B cell (primary cell): ENCODE measurements at regions not wholly inside any gene's neighbourhood (a gene's known extent, or its start where the extent isn't known, plus 50 kb on each side); places are given as distances from the start of the nearest gene placed in this dataset.
A peak's percentile ranks its signal among the peaks of the same experiment; 100 is the strongest.

ENCODE experiments used
- ATAC-seq: fragments of 200-7000 bp; cut with Tn5 transposase; one replicate; pipeline ENCODE4 v1.10.0; 2021; ENCODE audit warnings: low read depth, mild to moderate bottlenecking, moderate number of reproducible peaks, moderate library complexity
- CTCF ChIA-PET: fragments of 350-600 bp; sonication (Branson Sonifier 250); formaldehyde crosslinking; loops from one replicate; lab custom pipeline; 2021; ENCODE audit warnings: antibody characterized with exemption, inconsistent platforms; lab: Charles Lee
- POLR2A ChIA-PET: fragments of 350-600 bp; sonication (Branson Sonifier 250); formaldehyde crosslinking; loops from one replicate; lab custom pipeline; 2021; ENCODE audit warnings: antibody characterized with exemption; lab: Charles Lee
- DNase-seq: peaks from one replicate; pipeline ENCODE4 v3.0.0; 2013
- H2AFZ ChIP-seq: 2 replicates; pipeline ENCODE4 v1.6.1; 2012; ENCODE audit warnings: mild to moderate bottlenecking, low read depth, low read length; ENCODE audit not compliant: insufficient read depth, poor library complexity, severe bottlenecking
- H3K27ac ChIP-seq, 2 donors: 1 replicate in 1 of 2; 2 replicates in 1 of 2; pipeline ENCODE4 v1.5.1; 2012 to 2013; ENCODE audit warnings: low read length in 2 of 2, mild to moderate bottlenecking in 2 of 2, moderate library complexity in 1 of 2
- H3K27me3 ChIP-seq, 4 experiments: fragments of 200-600 bp in 1 of 4; sonication (generic) in 1 of 4; replicated peaks in 1 of 4; 1 replicate in 2 of 4; 2 replicates in 2 of 4; pipeline versions ENCODE4 v1.6.1 to v1.7.0; 2013 to 2016; ENCODE audit warnings: low read length in 3 of 4, mild to moderate bottlenecking in 2 of 4, mixed read lengths in 1 of 4, moderate library complexity in 1 of 4; ENCODE audit not compliant: insufficient read depth in 4 of 4, control insufficient read depth in 3 of 4; ENCODE audit errors: control extremely low read depth in 1 of 4
- H3K36me3 ChIP-seq, 2 experiments: replicated peaks in 1 of 2; 1 replicate in 1 of 2; 2 replicates in 1 of 2; pipeline versions ENCODE4 v1.6.1 to v1.7.1; 2013; ENCODE audit warnings: low read length in 1 of 2; ENCODE audit not compliant: insufficient read depth in 2 of 2, control insufficient read depth in 1 of 2; ENCODE audit errors: control extremely low read depth in 1 of 2, extremely low read depth in 1 of 2
- H3K4me1 ChIP-seq, 2 donors: fragments of 200-600 bp in 1 of 2; sonication (generic) in 1 of 2; 1 replicate in 1 of 2; 2 replicates in 1 of 2; pipeline versions ENCODE4 v1.5.1 to v1.6.1; 2013 to 2017; ENCODE audit warnings: low read length in 2 of 2; ENCODE audit not compliant: control insufficient read depth in 2 of 2, insufficient read depth in 2 of 2
- H3K4me2 ChIP-seq: replicated peaks from 2 replicates; pipeline ENCODE3; 2012; ENCODE audit warnings: mild to moderate bottlenecking, low read depth, low read length; ENCODE audit not compliant: poor library complexity, severe bottlenecking
- H3K4me3 ChIP-seq, 5 experiments: fragments of 200-600 bp in 1 of 5; sonication (generic) in 1 of 5; 1 replicate in 3 of 5; 2 replicates in 2 of 5; pipeline versions ENCODE4 v1.5.1 to v1.7.0; 2011 to 2016; ENCODE audit warnings: low read length in 4 of 5, mild to moderate bottlenecking in 4 of 5, low read depth in 2 of 5, control low read depth in 1 of 5, moderate library complexity in 1 of 5; ENCODE audit not compliant: insufficient read depth in 1 of 5; ENCODE audit errors: control extremely low read depth in 1 of 5, extremely low read depth in 1 of 5
- H3K79me2 ChIP-seq: fragments of 200-600 bp; sonication (generic); one replicate; pipeline ENCODE4 v1.6.0; 2016; ENCODE audit warnings: low read length; ENCODE audit not compliant: control insufficient read depth, insufficient read depth
- H3K9ac ChIP-seq: fragments of 200-600 bp; sonication (generic); 2 replicates; pipeline ENCODE4 v1.6.1; 2017; ENCODE audit warnings: mild to moderate bottlenecking, low read length, moderate library complexity
- H3K9me3 ChIP-seq, 3 donors: one replicate each; pipeline versions ENCODE4 v1.6.1 to v1.7.1; 2013; ENCODE audit warnings: low read length in 2 of 3; ENCODE audit not compliant: control insufficient read depth in 2 of 3, insufficient read depth in 1 of 3; ENCODE audit errors: control extremely low read depth in 1 of 3
- H4K20me1 ChIP-seq: 2 replicates; pipeline ENCODE4 v1.6.0; 2012; ENCODE audit warnings: mild to moderate bottlenecking, low read length; ENCODE audit not compliant: insufficient read depth, control insufficient read depth, poor library complexity, severe bottlenecking
- H3K27ac Mint-ChIP-seq: one replicate; pipeline ENCODE4 v1.8.0; 2021; ENCODE audit warnings: mixed read lengths
- H3K27me3 Mint-ChIP-seq: one replicate; pipeline ENCODE4 v1.8.0; 2021; ENCODE audit warnings: mixed read lengths
- H3K4me1 Mint-ChIP-seq: one replicate; pipeline ENCODE4 v1.8.0; 2021; ENCODE audit warnings: mixed read lengths
- H3K4me3 Mint-ChIP-seq: one replicate; pipeline ENCODE4 v1.8.0; 2021; ENCODE audit warnings: mixed read lengths
- H3K9me3 Mint-ChIP-seq: one replicate; pipeline ENCODE4 v1.8.0; 2022; ENCODE audit warnings: mixed read lengths; ENCODE audit not compliant: insufficient read depth
- EZH2 ChIP-seq: IDR thresholded peaks from 2 replicates; pipeline ENCODE4 v1.6.1; 2012; ENCODE audit warnings: borderline replicate concordance, low read depth, mild to moderate bottlenecking, moderate library complexity, low read length; ENCODE audit not compliant: insufficient read depth, poor library complexity, severe bottlenecking
- WGBS: methylation state at CpG from one replicate; pipeline ENCODE4 v1.1.5; 2013; ENCODE audit warnings: missing lambda C conversion rate; ENCODE audit not compliant: insufficient coverage; 5-methylcytosine and 5-hydroxymethylcytosine counted together
- intact Hi-C: fragments of 100-400 bp; cut with micrococcal nuclease; formaldehyde crosslinking; loops from one replicate; pipeline ENCODE4 v1.10.0; 2022
- TF ChIP-seq, protein P1 (sequence below): fragments of 200-600 bp; IDR thresholded peaks from one replicate; pipeline ENCODE4 v1.8.0; 2022; ENCODE audit warnings: antibody characterized with exemption, mild to moderate bottlenecking

DNA sequence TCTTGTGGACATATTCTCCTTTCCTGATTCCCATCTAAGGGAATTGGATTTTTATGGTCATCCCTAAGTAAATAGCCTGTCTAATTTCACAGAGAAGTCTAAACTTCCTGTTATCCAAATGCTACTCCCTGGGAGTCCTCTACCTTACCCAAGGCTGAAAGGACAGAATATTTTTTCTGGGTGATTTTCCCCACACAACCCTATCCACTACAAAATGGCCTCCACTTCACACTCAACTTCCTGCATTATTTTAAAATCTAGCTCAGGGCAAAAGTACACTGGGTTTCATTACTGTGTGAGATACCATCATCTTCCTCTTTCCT is 77.5 kb upstream of the ABI3BP start:
- ATAC-seq (no peak), DNase-seq (no peak)
- Mint-ChIP-seq H3K27ac (no peak overlapping the region), H3K27me3 (peaks cover 10% of the 10 kb centered on the region), H3K4me1 (no peaks in the 10 kb centered on the region), H3K9me3 (no peaks in the 10 kb centered on the region), H3K4me3 (no peak overlapping the region)
- Histone ChIP-seq H3K36me3 (no peaks in the 10 kb centered on the region), H3K4me2 (no peak overlapping the region), H3K27ac (no peak overlapping the region), H3K79me2 (no peaks in the 10 kb centered on the region), H3K27me3 (peaks cover 0 to 6% (median 0%) of the 10 kb centered on the region in 4 experiments), H3K9ac (no peak overlapping the region), H4K20me1 (no peaks in the 10 kb centered on the region), H3K4me3 (no peak overlapping the region), H2AFZ (no peak overlapping the region), H3K9me3 (no peaks in the 10 kb centered on the region), H3K4me1 (no peaks in the 10 kb centered on the region)
- intact Hi-C loops, result loop anchor here (5.0 kb wide), 1 partner anchor 567 kb away; no protein-coding TSS in a partner anchor
- POLR2A ChIA-PET, result no interaction called here
- TF ChIP-seq EZH2, result no peak
- TF ChIP-seq, protein P1, sequence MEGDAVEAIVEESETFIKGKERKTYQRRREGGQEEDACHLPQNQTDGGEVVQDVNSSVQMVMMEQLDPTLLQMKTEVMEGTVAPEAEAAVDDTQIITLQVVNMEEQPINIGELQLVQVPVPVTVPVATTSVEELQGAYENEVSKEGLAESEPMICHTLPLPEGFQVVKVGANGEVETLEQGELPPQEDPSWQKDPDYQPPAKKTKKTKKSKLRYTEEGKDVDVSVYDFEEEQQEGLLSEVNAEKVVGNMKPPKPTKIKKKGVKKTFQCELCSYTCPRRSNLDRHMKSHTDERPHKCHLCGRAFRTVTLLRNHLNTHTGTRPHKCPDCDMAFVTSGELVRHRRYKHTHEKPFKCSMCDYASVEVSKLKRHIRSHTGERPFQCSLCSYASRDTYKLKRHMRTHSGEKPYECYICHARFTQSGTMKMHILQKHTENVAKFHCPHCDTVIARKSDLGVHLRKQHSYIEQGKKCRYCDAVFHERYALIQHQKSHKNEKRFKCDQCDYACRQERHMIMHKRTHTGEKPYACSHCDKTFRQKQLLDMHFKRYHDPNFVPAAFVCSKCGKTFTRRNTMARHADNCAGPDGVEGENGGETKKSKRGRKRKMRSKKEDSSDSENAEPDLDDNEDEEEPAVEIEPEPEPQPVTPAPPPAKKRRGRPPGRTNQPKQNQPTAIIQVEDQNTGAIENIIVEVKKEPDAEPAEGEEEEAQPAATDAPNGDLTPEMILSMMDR, result no peak
- CTCF ChIA-PET, result interaction anchor here (1.0 to 1.6 kb wide), 2 partner anchors 10 to 15 kb away, joined by 3 to 4 read pairs; no protein-coding TSS in a partner anchor

DNA sequence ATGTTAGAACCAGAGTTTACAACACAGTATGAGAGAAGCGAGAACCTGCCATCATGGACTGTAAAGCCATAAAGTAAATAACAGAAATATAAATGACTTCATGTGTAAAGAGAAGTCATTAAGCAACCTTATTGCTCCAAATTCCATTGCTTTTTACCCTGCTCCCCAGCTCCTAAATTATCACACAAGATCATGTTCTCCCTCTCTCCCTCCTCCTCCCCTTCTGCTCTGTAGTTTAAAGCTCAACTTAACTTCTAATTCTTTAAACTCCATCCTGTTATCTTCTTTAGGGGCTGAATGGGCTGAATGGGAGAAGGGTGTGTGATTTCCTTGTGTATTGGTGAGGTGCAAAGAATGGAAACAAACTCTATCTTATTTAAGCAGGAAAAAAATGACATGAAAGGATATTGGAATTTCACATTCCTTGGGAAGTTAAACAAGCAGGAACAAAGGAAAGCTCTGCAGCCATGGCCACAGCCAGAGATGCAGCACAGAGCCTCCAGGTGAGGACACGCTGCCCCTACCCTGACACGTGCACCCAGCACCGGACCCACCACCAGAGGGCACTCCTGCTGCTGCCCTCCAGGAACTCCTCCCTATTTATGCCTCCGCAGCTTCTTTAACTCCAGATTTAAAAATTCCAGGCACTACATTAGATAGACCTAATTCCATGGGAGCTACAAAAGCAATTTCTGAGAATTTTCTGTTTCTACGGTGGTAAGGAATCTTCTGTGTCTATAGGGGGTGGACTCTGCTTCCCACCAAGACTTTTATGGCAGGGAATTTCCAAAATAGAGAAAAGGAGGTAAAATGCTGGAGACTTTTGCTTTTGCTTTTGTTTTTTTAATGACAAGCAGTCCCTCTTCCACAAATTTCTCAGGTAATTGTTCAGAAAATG is 76.9 kb upstream of the ABI3BP start:
- CTCF ChIA-PET, result interaction anchor here (1.0 to 2.2 kb wide), 3 partner anchors 10 to 312 kb away, joined by 3 to 7 read pairs (median 4); no protein-coding TSS in a partner anchor
- no peak for TF ChIP-seq EZH2
- TF ChIP-seq, protein P1, result peak; percentile 67
- no peaks in the 10 kb centered on the region for H3K79me2 ChIP-seq
- no peak overlapping the region for H3K4me3 ChIP-seq
- no peaks in the 10 kb centered on the region for H4K20me1 ChIP-seq
- no peaks in the 10 kb centered on the region for H3K4me1 ChIP-seq
- no peaks in the 10 kb centered on the region for H3K4me1 Mint-ChIP-seq
- DNase-seq (peak; percentile 43), ATAC-seq (peak; percentile 21)
- H3K9me3 Mint-ChIP-seq, result no peaks in the 10 kb centered on the region
- H3K27ac ChIP-seq, result no peak overlapping the region
- peaks cover 13% of the 10 kb centered on the region for H3K27me3 Mint-ChIP-seq
- intact Hi-C loops, result loop anchor here (5.0 kb wide), 1 partner anchor 567 kb away; no protein-coding TSS in a partner anchor
- H3K36me3 ChIP-seq, result no peaks in the 10 kb centered on the region
- H3K4me3 Mint-ChIP-seq, result no peak overlapping the region
- no peak overlapping the region for H2AFZ ChIP-seq
- no peaks in the 10 kb centered on the region for H3K9me3 ChIP-seq
- WGBS, result 28% methylated on average over 3 of the region's 6 CpGs
- no peak overlapping the region for H3K27ac Mint-ChIP-seq
- no peak overlapping the region for H3K4me2 ChIP-seq
- POLR2A ChIA-PET, result no interaction called here
- H3K27me3 ChIP-seq, result peaks cover 0 to 8% (median 0%) of the 10 kb centered on the region in 4 experiments
- H3K9ac ChIP-seq, result no peak overlapping the region
